ENCODE measurements at regions not wholly inside any gene's neighbourhood (a gene's known extent, or its start where the extent isn't known, plus 50 kb on each side); places are given as distances from the start of the nearest gene placed in this dataset.

DNA sequence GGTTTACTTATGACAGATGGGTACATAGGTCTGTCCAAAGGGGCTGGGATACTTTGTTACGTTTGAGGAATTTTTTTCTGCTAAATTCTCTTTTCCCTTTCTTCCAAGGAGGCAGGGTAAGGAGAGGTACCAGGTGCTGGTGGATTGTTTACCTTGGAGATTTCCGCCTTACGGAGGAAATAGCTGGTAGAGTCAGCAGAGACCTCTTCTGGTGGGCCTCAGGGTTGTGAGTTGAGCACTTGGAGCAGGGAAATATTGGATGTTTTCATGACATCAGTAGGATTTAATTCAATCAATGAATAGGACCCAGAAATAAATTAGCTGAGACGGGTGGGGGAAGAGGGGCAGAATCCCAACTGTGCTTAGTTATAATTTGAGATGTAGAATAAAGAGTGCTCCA lies 60.0 kb upstream of the TAF11L2 start:
- no peak for ATAC-seq (ENCODE audit: low read depth)
- no peak for TF ChIP-seq MXI1 (IDR thresholded peaks at IDR 0.05; ENCODE audit: borderline replicate concordance, low read depth, low read length)
- TF ChIP-seq POLR2A (IDR thresholded peaks at IDR 0.05; ENCODE audit: low read depth, low read length) = no peak
- TF ChIP-seq RAD21 (IDR thresholded peaks at IDR 0.05; ENCODE audit: low read length) = no peak
- TF ChIP-seq RCOR1 (IDR thresholded peaks at IDR 0.05; ENCODE audit: insufficient replicate concordance, low read length) = no peak
- TF ChIP-seq, protein P1, sequence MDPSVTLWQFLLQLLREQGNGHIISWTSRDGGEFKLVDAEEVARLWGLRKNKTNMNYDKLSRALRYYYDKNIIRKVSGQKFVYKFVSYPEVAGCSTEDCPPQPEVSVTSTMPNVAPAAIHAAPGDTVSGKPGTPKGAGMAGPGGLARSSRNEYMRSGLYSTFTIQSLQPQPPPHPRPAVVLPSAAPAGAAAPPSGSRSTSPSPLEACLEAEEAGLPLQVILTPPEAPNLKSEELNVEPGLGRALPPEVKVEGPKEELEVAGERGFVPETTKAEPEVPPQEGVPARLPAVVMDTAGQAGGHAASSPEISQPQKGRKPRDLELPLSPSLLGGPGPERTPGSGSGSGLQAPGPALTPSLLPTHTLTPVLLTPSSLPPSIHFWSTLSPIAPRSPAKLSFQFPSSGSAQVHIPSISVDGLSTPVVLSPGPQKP (IDR thresholded peaks at IDR 0.05; ENCODE audit: borderline replicate concordance, low read depth, low read length) = no peak
- TF ChIP-seq, protein P2, sequence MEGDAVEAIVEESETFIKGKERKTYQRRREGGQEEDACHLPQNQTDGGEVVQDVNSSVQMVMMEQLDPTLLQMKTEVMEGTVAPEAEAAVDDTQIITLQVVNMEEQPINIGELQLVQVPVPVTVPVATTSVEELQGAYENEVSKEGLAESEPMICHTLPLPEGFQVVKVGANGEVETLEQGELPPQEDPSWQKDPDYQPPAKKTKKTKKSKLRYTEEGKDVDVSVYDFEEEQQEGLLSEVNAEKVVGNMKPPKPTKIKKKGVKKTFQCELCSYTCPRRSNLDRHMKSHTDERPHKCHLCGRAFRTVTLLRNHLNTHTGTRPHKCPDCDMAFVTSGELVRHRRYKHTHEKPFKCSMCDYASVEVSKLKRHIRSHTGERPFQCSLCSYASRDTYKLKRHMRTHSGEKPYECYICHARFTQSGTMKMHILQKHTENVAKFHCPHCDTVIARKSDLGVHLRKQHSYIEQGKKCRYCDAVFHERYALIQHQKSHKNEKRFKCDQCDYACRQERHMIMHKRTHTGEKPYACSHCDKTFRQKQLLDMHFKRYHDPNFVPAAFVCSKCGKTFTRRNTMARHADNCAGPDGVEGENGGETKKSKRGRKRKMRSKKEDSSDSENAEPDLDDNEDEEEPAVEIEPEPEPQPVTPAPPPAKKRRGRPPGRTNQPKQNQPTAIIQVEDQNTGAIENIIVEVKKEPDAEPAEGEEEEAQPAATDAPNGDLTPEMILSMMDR (conservative IDR thresholded peaks at IDR 0.05; ENCODE audit: low read depth, low read length) = no peak
- TF ChIP-seq CEBPB (IDR thresholded peaks at IDR 0.05; ENCODE audit: low read depth, low read length) = no peak
- TF ChIP-seq SMC3 (IDR thresholded peaks at IDR 0.05; ENCODE audit: low read depth, low read length) = no peak
- TF ChIP-seq MAFK (IDR thresholded peaks at IDR 0.05; ENCODE audit: low read depth, low read length) = no peak
- no peak for TF ChIP-seq NFE2L2 (IDR thresholded peaks at IDR 0.05; ENCODE audit: low read depth, low read length)
- TF ChIP-seq, protein P3, sequence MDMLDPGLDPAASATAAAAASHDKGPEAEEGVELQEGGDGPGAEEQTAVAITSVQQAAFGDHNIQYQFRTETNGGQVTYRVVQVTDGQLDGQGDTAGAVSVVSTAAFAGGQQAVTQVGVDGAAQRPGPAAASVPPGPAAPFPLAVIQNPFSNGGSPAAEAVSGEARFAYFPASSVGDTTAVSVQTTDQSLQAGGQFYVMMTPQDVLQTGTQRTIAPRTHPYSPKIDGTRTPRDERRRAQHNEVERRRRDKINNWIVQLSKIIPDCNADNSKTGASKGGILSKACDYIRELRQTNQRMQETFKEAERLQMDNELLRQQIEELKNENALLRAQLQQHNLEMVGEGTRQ (IDR thresholded peaks at IDR 0.05; ENCODE audit: low read depth, low read length) = no peak
- TF ChIP-seq RFX5 (IDR thresholded peaks at IDR 0.05; ENCODE audit: low read depth, low read length) = no peak
- TF ChIP-seq CHD1 (IDR thresholded peaks at IDR 0.05; ENCODE audit: low read depth, low read length) = no peak
- no peak for TF ChIP-seq BHLHE40 (IDR thresholded peaks at IDR 0.05; ENCODE audit: low read depth, low read length)
- Histone ChIP-seq H4K8ac (ENCODE audit: low read depth in 2 of 2, low read length in 2 of 2) (no peak overlapping the region), H4K5ac (ENCODE audit: low read depth, low read length) (no peak overlapping the region), H3K9me3 (ENCODE audit: control insufficient read depth, insufficient read depth, low read length) (no peaks in the 10 kb centered on the region), H2BK5ac (ENCODE audit: low read depth, low read length, poor library complexity, severe bottlenecking) (no peak overlapping the region), H2AK5ac (ENCODE audit: low read depth, low read length) (no peak overlapping the region), H3K27me3 (ENCODE audit: control insufficient read depth, insufficient read depth, low read length) (no peaks in the 10 kb centered on the region), H3K4me2 (ENCODE audit: low read depth, low read length) (no peak overlapping the region), H3K36me3 (ENCODE audit: control insufficient read depth, insufficient read depth, low read length) (no peaks in the 10 kb centered on the region), H2BK15ac (ENCODE audit: low read depth, low read length) (no peak overlapping the region), H3K23ac (ENCODE audit: low read depth, low read length) (no peak overlapping the region), H3K4ac (ENCODE audit: low read depth, low read length) (no peak overlapping the region), H2AFZ (replicated peaks; ENCODE audit: low read length, poor library complexity) (no peak overlapping the region), H3K79me1 (ENCODE audit: low read depth in 1 of 2, low read length in 2 of 2) (no peaks in the 10 kb centered on the region), H2AK9ac (replicated peaks; ENCODE audit: low read depth, low read length, poor library complexity) (no peak overlapping the region), H4K20me1 (ENCODE audit: insufficient read depth, low read length) (no peaks in the 10 kb centered on the region), H3K27ac (ENCODE audit: insufficient read depth, low read length) (no peak overlapping the region), H3K9ac (ENCODE audit: low read depth, low read length) (no peak overlapping the region), H2BK20ac (ENCODE audit: low read depth, low read length) (no peak overlapping the region), H3K9me1 (ENCODE audit: insufficient read depth, low read length) (no peaks in the 10 kb centered on the region), H4K91ac (ENCODE audit: insufficient read depth, low read depth, low read length) (no peak overlapping the region), H2BK120ac (ENCODE audit: low read depth, low read length) (no peak overlapping the region), H3K14ac (replicated peaks; ENCODE audit: low read depth, low read length) (no peak overlapping the region), H3K4me3 (ENCODE audit: insufficient read depth, low read depth, low read length) (no peak overlapping the region), H3K18ac (ENCODE audit: low read depth, low read length) (no peak overlapping the region), H3K56ac (ENCODE audit: extremely low read depth, insufficient read depth, low read length) (no peak overlapping the region), H3K4me1 (ENCODE audit: control insufficient read depth, insufficient read depth, low read length) (peaks cover 2% of the 10 kb centered on the region; the same call in 1 of the 2 replicates)
- ChIA-PET CTCF (no interaction called here), POLR2A (ENCODE audit: unreplicated experiment) (no interaction called here)
- WGBS, 2 experiments (ENCODE audit: extremely low coverage in 2 of 2, insufficient read length in 1 of 2) = 80% methylated on average over 1 of the region's 4 CpGs; no CpG with 5 or more reads in 1 of the 2 experiments
- intact Hi-C loops (cut with micrococcal nuclease) (no loop called here), in situ Hi-C loops (cut with MboI; ENCODE audit: low sequenced_read_pairs) (no loop called here), dilution Hi-C loops (cut with HindIII; ENCODE audit: low sequenced_read_pairs, unreplicated experiment) (no loop called here)
- no peak for DNase-seq
- no TSS peak for BruUV-seq (replicated peaks)

Data from IMR-90 (cell line).